NCI-H128 (cell line): ENCODE measurements at regions not wholly inside any gene's neighbourhood (a gene's known extent, or its start where the extent isn't known, plus 50 kb on each side); places are given as distances from the start of the nearest gene placed in this dataset.
"Not testable (repeated sequence)": the region's sequence is repeated elsewhere in the genome, so short reads cannot be mapped to it uniquely, and the experiment has no call there.

Experiments
- DNase-seq: peaks from one replicate; lab custom pipeline; 2025; ENCODE audit not compliant: unreplicated experiment; lab: John Stamatoyannopoulos, UW

- no peak for DNase-seq
Measured at GRCh38 chr12:75944097-75944904, 87.3 kb downstream of the PHLDA1 start.

GRCh38 chr12:75943730-75944096 lies 87.9 kb downstream of the PHLDA1 start:
- DNase-seq: no peak

- not testable (repeated sequence) for DNase-seq
Measured at GRCh38 chr12:75941661-75942060, 89.9 kb downstream of the PHLDA1 start.

- DNase-seq: no peak
Measured at GRCh38 chr12:75939016-75939642, 92.4 kb downstream of the PHLDA1 start.

GRCh38 chr12:75938189-75938588 lies 93.4 kb downstream of the PHLDA1 start:
- no peak for DNase-seq

- no peak for DNase-seq
Measured at GRCh38 chr12:75937486-75937885, 94.1 kb downstream of the PHLDA1 start.

GRCh38 chr12:75936515-75937440 lies 94.8 kb downstream of the PHLDA1 start:
- DNase-seq: no peak

DNA sequence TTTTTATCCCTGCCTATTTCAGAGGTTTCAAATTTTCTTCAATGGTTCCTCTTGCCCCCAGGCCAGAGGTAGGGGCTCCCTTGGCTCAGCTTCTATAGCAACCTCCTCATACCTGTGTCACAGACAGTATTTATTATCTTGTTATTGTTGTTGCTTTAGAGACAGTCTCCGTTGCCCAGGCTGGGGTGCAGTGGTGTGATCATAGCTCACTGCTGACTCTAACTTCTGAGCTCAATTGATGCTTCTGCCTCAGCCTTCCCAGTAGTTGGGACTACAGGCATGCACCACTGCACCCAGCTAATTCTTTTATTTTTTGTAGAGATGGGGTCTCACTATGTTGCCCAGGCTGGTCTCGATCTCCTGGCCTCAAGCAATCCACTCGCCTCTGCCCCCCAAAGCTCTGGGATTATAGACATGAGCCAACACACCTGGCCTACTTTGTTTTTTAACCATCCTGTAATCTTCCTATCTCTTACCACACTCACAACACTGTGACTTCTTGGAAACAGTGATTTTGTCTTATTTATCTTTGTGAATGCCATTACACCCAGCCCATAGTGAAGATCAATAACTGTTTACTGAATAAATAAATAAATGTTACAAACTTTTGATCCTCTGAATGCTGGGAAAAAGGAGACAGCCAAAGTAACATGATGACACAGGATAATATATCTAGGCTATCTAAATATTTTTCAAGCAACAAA lies 95.9 kb downstream of the PHLDA1 start:
- DNase-seq: no peak

DNA sequence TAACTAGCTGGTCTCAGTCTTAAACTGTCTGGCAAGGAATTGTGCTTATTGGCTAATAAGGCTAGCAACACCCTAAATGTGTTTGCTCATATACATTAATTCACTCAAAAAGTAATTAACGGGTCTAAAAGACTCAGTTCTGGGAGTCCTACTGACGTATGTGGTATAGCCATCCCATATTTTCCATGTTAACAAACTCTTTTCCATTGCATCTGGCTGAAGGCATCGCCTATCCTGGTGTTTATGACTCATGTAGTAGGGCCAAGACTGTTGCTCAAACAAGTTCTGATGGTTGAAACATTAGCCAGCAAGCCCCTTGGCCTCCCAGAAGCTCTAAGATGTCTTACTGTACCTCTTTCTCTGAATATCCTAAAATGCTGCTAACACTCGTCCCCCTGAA lies 98.5 kb downstream of the PHLDA1 start:
- DNase-seq: no peak

GRCh38 chr12:75932241-75932640 lies 99.3 kb downstream of the PHLDA1 start:
- DNase-seq: no peak

- DNase-seq: no peak
Measured at GRCh38 chr12:75923964-75924666, 107.5 kb downstream of the PHLDA1 start.

DNA sequence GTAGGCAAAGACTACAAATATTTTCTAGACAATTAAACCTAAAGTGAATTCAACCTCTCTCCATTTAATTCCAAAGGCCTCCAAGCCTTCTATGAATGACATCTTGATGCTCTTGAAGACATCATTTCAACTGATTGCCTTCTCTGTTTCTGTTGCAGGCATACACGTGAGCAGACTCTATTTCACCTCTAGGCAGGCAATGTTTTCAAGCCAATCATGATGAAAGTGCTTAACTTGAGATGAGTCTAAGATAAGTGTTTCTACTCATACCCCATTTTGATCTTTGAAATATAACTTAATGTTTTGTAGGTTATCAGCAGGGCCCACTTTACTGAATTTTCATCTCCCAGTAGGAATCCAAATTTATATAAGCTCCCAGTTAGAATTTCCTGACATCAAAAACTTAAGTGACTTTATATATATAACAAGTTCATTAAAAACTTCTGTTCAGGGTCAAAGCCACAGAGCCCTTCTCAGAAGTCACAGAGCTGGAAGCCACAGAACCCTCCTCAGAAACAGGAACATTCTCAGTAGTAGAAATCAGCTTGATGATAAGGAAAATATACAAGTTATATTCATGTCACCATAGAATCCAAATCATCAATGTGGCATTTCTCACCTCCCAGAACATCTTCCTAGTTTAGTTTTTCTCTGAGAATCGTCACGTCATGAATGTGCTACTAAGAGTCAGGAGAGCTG lies 108.5 kb downstream of the PHLDA1 start:
- no peak for DNase-seq

GRCh38 chr12:75921622-75922289 lies 109.8 kb downstream of the PHLDA1 start:
- DNase-seq: no peak

- no peak for DNase-seq
Measured at GRCh38 chr12:75917715-75918114, 113.9 kb downstream of the PHLDA1 start.

GRCh38 chr12:75917083-75917482 lies 114.5 kb downstream of the PHLDA1 start:
- DNase-seq: no peak

DNA sequence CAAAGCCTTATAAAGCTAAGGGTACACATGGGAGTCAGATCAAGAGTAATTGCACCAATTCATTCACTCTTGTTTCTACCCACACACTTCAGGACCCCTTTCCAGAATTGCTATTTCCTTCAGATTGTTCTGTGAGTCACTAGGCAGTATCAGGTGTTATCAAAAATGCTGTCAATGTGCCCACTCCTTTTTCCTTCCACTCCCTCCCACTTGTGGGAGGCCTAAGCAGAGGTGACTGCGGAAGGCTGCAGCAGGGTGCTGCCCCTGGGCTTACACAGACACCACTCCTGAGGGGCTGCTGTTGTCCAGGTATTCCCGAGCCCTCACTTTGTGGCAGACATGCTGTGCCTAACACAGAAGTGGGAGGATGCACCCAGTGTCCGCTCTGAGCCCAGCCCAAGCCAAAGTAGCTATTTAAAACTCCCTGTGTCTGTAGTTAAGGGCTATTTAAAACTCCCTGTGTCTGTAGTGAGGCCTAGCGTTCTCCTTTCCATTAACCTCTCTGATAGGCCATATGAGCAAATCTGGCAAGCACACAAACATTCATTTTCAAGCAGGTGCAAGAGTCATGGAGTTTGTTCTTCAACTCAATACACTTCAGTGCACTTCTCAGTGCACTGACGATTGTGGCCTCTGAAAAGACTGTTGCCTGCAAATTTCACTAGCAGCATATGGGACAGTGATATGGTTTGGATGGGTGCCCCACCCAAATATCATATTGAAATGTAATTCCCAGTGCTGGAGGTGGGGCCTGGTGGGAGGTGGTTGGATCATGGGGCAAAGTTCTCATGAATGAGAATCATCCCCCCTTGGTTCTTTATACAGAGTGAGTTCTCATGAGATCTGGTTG lies 117.8 kb downstream of the PHLDA1 start:
- peak; percentile 8 for DNase-seq

- no peak for DNase-seq
Measured at GRCh38 chr12:75909714-75910656, 121.6 kb downstream of the PHLDA1 start.
